SK-N-SH treated with all-trans-retinoic acid at 6 μM for 48 hours (cell line): ENCODE measurements at regions not wholly inside any gene's neighbourhood (a gene's known extent, or its start where the extent isn't known, plus 50 kb on each side); places are given as distances from the start of the nearest gene placed in this dataset.

ENCODE experiments used
- ATAC-seq: fragments of 200-7000 bp; cut with Tn5 transposase; 3 replicates; pipeline ENCODE4 v1.9.1; 2020; ENCODE audit warnings: mild to moderate bottlenecking, moderate library complexity
- ARNTL ChIP-seq: fragments of 450-650 bp; formaldehyde crosslinking; IDR thresholded peaks from 2 replicates; pipeline ENCODE4 v1.5.0; 2020; ENCODE audit warnings: low read depth, mild to moderate bottlenecking, moderate library complexity, borderline replicate concordance
- BACH2 ChIP-seq: fragments of 250-450 bp; sonication (Bioruptor Pico); IDR thresholded peaks from 2 replicates; pipeline ENCODE4 v1.9.0; 2021; ENCODE audit warnings: mild to moderate bottlenecking, borderline replicate concordance
- CREB5 ChIP-seq: fragments of 250-450 bp; sonication (Bioruptor Pico); IDR thresholded peaks from 2 replicates; pipeline ENCODE4 v1.5.1; 2020; ENCODE audit warnings: low read depth, mild to moderate bottlenecking, moderate library complexity
- CSDC2 ChIP-seq: fragments of 250-450 bp; sonication (Bioruptor Pico); IDR thresholded peaks from 2 replicates; pipeline ENCODE4 v1.5.0; 2020; ENCODE audit warnings: mild to moderate bottlenecking, moderate library complexity
- ESRRG ChIP-seq: fragments of 250-450 bp; sonication (Bioruptor Pico); IDR thresholded peaks from 2 replicates; pipeline ENCODE4 v1.6.1; 2021; ENCODE audit warnings: mild to moderate bottlenecking
- GLIS3 ChIP-seq: fragments of 250-450 bp; sonication (Bioruptor Pico); IDR thresholded peaks from 2 replicates; pipeline ENCODE4 v1.5.0; 2020; ENCODE audit warnings: mild to moderate bottlenecking, moderate library complexity
- OSR1 ChIP-seq: fragments of 250-450 bp; sonication (Bioruptor Pico); IDR thresholded peaks from 2 replicates; pipeline ENCODE4 v1.8.0; 2022; ENCODE audit warnings: moderate library complexity, mild to moderate bottlenecking, inconsistent platforms
- PPARA ChIP-seq: fragments of 250-450 bp; sonication (Bioruptor Pico); IDR thresholded peaks from 2 replicates; pipeline ENCODE4 v1.5.0; 2020; ENCODE audit warnings: mild to moderate bottlenecking, borderline replicate concordance
- RARB ChIP-seq: fragments of 250-450 bp; sonication (Bioruptor Pico); IDR thresholded peaks from 2 replicates; pipeline ENCODE4 v1.8.0; 2021; ENCODE audit warnings: mild to moderate bottlenecking, moderate library complexity
- TCF4 ChIP-seq: fragments of 250-450 bp; sonication (Bioruptor Pico); IDR thresholded peaks from 2 replicates; pipeline ENCODE4 v1.8.0; 2021; ENCODE audit warnings: mild to moderate bottlenecking, moderate library complexity, borderline replicate concordance
- TOX ChIP-seq: fragments of 250-450 bp; sonication (Bioruptor Pico); IDR thresholded peaks from 2 replicates; pipeline ENCODE4 v1.8.0; 2021; ENCODE audit warnings: mild to moderate bottlenecking, moderate library complexity, borderline replicate concordance
- TSHZ2 ChIP-seq: fragments of 250-450 bp; sonication (Bioruptor Pico); IDR thresholded peaks from 2 replicates; pipeline ENCODE4 v1.5.0; 2020; ENCODE audit warnings: mild to moderate bottlenecking, moderate library complexity
- ZC3H10 ChIP-seq: fragments of 250-450 bp; sonication (Bioruptor Pico); IDR thresholded peaks from 2 replicates; pipeline ENCODE4 v1.5.1; 2021; ENCODE audit warnings: mild to moderate bottlenecking, moderate library complexity
- ZFP3 ChIP-seq: fragments of 250-450 bp; sonication (Bioruptor Pico); IDR thresholded peaks from 2 replicates; pipeline ENCODE4 v1.5.0; 2020; ENCODE audit warnings: mild to moderate bottlenecking, moderate library complexity
- ZFP30 ChIP-seq: fragments of 450-650 bp; formaldehyde crosslinking; IDR thresholded peaks from 2 replicates; pipeline ENCODE4 v1.5.0; 2022; ENCODE audit warnings: mild to moderate bottlenecking, moderate library complexity
- ZNF565 ChIP-seq: fragments of 450-650 bp; formaldehyde crosslinking; conservative IDR thresholded peaks from 2 replicates; pipeline ENCODE4 v1.5.0; 2020; ENCODE audit warnings: low read depth, mild to moderate bottlenecking, moderate library complexity
- ZNF8 ChIP-seq: fragments of 450-650 bp; formaldehyde crosslinking; IDR thresholded peaks from 2 replicates; pipeline ENCODE4 v1.5.0; 2020; ENCODE audit warnings: mild to moderate bottlenecking, moderate library complexity
- TF ChIP-seq, protein P1 (sequence below): fragments of 250-450 bp; sonication (Bioruptor Pico); IDR thresholded peaks from 2 replicates; pipeline ENCODE4 v1.5.1; 2021; ENCODE audit warnings: mild to moderate bottlenecking, moderate library complexity
- TF ChIP-seq, protein P2 (sequence below): fragments of 250-450 bp; sonication (Bioruptor Pico); IDR thresholded peaks from 2 replicates; pipeline ENCODE4 v1.8.0; 2020; ENCODE audit warnings: mild to moderate bottlenecking, moderate library complexity, borderline replicate concordance
- TF ChIP-seq, protein P3 (sequence below): fragments of 250-450 bp; sonication (Bioruptor Pico); IDR thresholded peaks from 2 replicates; pipeline ENCODE4 v1.8.0; 2021; ENCODE audit warnings: low read depth, mild to moderate bottlenecking, moderate library complexity, borderline replicate concordance

GRCh38 chr2:21633911-21634310 is 510.1 kb downstream of the TDRD15 start (continued):
- TF ChIP-seq CREB5 (CRISPR knock-in tag) (no peak), ZFP30 (no peak), OSR1 (no peak), ZNF8 (CRISPR knock-in tag) (no peak), TCF4 (CRISPR knock-in tag) (no peak; the same call in 1 of the 2 replicates), TSHZ2 (no peak)
- TF ChIP-seq, protein P1, sequence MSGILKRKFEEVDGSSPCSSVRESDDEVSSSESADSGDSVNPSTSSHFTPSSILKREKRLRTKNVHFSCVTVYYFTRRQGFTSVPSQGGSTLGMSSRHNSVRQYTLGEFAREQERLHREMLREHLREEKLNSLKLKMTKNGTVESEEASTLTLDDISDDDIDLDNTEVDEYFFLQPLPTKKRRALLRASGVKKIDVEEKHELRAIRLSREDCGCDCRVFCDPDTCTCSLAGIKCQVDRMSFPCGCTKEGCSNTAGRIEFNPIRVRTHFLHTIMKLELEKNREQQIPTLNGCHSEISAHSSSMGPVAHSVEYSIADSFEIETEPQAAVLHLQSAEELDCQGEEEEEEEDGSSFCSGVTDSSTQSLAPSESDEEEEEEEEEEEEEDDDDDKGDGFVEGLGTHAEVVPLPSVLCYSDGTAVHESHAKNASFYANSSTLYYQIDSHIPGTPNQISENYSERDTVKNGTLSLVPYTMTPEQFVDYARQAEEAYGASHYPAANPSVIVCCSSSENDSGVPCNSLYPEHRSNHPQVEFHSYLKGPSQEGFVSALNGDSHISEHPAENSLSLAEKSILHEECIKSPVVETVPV (CRISPR knock-in tag) = no peak

DNA sequence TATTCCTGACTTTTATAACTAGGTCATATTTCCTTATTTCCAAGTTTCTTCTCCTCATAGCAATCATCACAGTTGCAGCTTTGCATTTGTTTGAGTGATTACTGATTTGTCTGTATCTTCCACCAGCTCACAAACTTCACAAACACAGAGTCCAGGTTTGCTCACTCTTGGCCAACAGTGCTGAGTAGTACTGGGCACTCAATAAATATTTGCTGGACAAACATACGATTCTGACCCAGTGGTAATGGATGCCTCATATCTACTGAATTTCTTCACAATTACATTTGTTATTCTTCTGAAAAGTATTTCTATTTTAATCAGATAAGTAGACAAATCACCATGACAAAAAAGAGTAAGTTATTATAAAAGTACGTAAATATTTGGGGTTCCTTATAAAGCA is 516.3 kb downstream of the TDRD15 start:
- no peak for ATAC-seq
- no peak for TF ChIP-seq CSDC2

DNA sequence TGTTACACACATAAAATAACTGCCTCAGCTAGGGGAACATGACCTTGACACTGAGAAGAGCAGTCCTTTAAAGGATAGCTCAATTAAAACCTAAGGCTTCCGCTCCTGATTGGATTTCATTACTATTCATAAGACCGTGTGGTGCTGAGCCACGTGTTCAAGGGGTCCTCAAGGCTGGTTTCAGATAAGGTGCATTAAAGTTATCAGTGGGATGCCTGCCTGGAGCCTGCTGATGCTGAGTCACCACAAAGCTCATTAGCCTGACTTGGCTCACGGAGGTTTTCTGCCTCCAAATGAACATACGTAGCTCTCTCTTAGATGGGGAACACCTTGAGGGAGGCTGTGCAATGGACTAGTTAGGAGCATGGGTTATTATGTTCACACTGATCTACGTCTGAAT is 518.9 kb downstream of the TDRD15 start:
- no peak for TF ChIP-seq ESRRG
- TF ChIP-seq CREB5 (CRISPR knock-in tag) = no peak
- TF ChIP-seq, protein P1 (CRISPR knock-in tag) = no peak
- no peak for TF ChIP-seq PPARA
- TF ChIP-seq, protein P2, sequence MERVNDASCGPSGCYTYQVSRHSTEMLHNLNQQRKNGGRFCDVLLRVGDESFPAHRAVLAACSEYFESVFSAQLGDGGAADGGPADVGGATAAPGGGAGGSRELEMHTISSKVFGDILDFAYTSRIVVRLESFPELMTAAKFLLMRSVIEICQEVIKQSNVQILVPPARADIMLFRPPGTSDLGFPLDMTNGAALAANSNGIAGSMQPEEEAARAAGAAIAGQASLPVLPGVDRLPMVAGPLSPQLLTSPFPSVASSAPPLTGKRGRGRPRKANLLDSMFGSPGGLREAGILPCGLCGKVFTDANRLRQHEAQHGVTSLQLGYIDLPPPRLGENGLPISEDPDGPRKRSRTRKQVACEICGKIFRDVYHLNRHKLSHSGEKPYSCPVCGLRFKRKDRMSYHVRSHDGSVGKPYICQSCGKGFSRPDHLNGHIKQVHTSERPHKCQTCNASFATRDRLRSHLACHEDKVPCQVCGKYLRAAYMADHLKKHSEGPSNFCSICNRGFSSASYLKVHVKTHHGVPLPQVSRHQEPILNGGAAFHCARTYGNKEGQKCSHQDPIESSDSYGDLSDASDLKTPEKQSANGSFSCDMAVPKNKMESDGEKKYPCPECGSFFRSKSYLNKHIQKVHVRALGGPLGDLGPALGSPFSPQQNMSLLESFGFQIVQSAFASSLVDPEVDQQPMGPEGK = no peak
- TF ChIP-seq RARB (CRISPR knock-in tag) = no peak
- TF ChIP-seq, protein P3, sequence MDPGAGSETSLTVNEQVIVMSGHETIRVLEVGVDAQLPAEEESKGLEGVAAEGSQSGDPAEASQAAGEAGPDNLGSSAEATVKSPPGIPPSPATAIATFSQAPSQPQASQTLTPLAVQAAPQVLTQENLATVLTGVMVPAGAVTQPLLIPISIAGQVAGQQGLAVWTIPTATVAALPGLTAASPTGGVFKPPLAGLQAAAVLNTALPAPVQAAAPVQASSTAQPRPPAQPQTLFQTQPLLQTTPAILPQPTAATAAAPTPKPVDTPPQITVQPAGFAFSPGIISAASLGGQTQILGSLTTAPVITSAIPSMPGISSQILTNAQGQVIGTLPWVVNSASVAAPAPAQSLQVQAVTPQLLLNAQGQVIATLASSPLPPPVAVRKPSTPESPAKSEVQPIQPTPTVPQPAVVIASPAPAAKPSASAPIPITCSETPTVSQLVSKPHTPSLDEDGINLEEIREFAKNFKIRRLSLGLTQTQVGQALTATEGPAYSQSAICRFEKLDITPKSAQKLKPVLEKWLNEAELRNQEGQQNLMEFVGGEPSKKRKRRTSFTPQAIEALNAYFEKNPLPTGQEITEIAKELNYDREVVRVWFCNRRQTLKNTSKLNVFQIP (CRISPR knock-in tag) = no peak
- TF ChIP-seq OSR1 = no peak
- no peak for TF ChIP-seq ZFP3 (CRISPR knock-in tag)
- TF ChIP-seq ZNF8 (CRISPR knock-in tag) = no peak
- TF ChIP-seq ZFP30 = no peak
- TF ChIP-seq TOX (CRISPR knock-in tag) = no peak
- no peak for TF ChIP-seq ZC3H10 (CRISPR knock-in tag)
- no peak for TF ChIP-seq TCF4 (CRISPR knock-in tag)
- TF ChIP-seq GLIS3 (CRISPR knock-in tag) = no peak
- no peak for TF ChIP-seq ZNF565 (CRISPR knock-in tag)
- no peak for TF ChIP-seq BACH2
- TF ChIP-seq ARNTL (CRISPR knock-in tag) = no peak
- no peak for TF ChIP-seq TSHZ2
- no peak for ATAC-seq
